A549 (cell line): ENCODE measurements at regions not wholly inside any gene's neighbourhood (a gene's known extent, or its start where the extent isn't known, plus 50 kb on each side); places are given as distances from the start of the nearest gene placed in this dataset.

Source experiments
- ATAC-seq, 2 experiments: fragments of 200-7000 bp in 1 of 2; fragments of >200 bp in 1 of 2; cut with Nextera tagmentation in 1 of 2; cut with Tn5 transposase in 1 of 2; 3 replicates each; pipeline versions ENCODE4 v1.8.0 to v1.9.1; 2018 to 2020; ENCODE audit warnings: mild to moderate bottlenecking in 1 of 2, moderate library complexity in 1 of 2
- CTCF ChIA-PET: fragments of 300-600 bp; sonication (Branson Sonifier 250); formaldehyde crosslinking; extraction: SDS; loops from one replicate; lab custom pipeline; 2021; ENCODE audit warnings: antibody characterized with exemption, inconsistent platforms; lab: Yijun Ruan, JAX
- POLR2A ChIA-PET: fragments of 350-600 bp; formaldehyde crosslinking; extraction: SDS; loops from one replicate; lab custom pipeline; 2021; ENCODE audit warnings: antibody characterized with exemption, inconsistent platforms; lab: Yijun Ruan, JAX
- DNase-seq, 2 experiments: peaks; one replicate each; pipeline versions ENCODE4 v3.0.0 to v3.0.0-alpha.2; 2011 to 2016; ENCODE audit warnings: low read depth in 1 of 2, low spot score in 1 of 2
- FAIRE-seq: peaks from 2 replicates; lab custom pipeline; 2011; peaks lifted over from hg19 to GRCh38; lab: Jason Lieb, UNC
- H3K27ac ChIP-seq, 2 experiments: fragments of >200 bp; sonication (Bioruptor Twin); formaldehyde crosslinking; 3 replicates each; pipeline ENCODE4 v1.5.1; 2016 to 2017
- H3K4me1 ChIP-seq: fragments of >200 bp; sonication (Bioruptor Twin); formaldehyde crosslinking; 3 replicates; pipeline ENCODE4 v1.6.1; 2016
- H3K4me2 ChIP-seq: fragments of >200 bp; sonication (Bioruptor Twin); formaldehyde crosslinking; 3 replicates; pipeline ENCODE4 v1.6.1; 2016
- H3K4me3 ChIP-seq: fragments of >200 bp; sonication (Bioruptor Twin); formaldehyde crosslinking; 3 replicates; pipeline ENCODE4 v1.5.1; 2016
- H3K9me3 ChIP-seq: fragments of >200 bp; sonication (Bioruptor Twin); formaldehyde crosslinking; 3 replicates; pipeline ENCODE4 v1.6.1; 2016
- EHF ChIP-seq: fragments of 250-450 bp; sonication (Bioruptor Pico); IDR thresholded peaks from 2 replicates; pipeline ENCODE4 v1.5.0; 2020; ENCODE audit warnings: mild to moderate bottlenecking
- ESRRA ChIP-seq: fragments of 150-350 bp; IDR thresholded peaks from 2 replicates; pipeline ENCODE4 v1.6.1; 2014; ENCODE audit warnings: mild to moderate bottlenecking, low read length, borderline replicate concordance
- FOSL2 ChIP-seq, 2 experiments: fragments of 450-650 bp in 1 of 2; fragments of >200 bp in 1 of 2; sonication (Bioruptor Twin) in 1 of 2; formaldehyde crosslinking; IDR thresholded peaks; 2 replicates each; pipeline versions ENCODE4 v1.5.0 to v1.6.1; 2016 to 2020; ENCODE audit warnings: mild to moderate bottlenecking in 1 of 2, moderate library complexity in 1 of 2
- GATA3 ChIP-seq: IDR thresholded peaks from 2 replicates; pipeline ENCODE4 v1.6.1; 2012; ENCODE audit warnings: borderline replicate concordance
- HDAC2 ChIP-seq: fragments of 200-600 bp; sonication (generic); IDR thresholded peaks from 2 replicates; pipeline ENCODE4 v1.6.1; 2016
- HEYL ChIP-seq: fragments of 250-450 bp; sonication (Bioruptor Pico); IDR thresholded peaks from 2 replicates; pipeline ENCODE4 v1.8.0; 2021; ENCODE audit warnings: mild to moderate bottlenecking, moderate library complexity
- HOXA7 ChIP-seq: fragments of 250-450 bp; sonication (Bioruptor Pico); IDR thresholded peaks from 2 replicates; pipeline ENCODE4 v1.5.0; 2020; ENCODE audit warnings: mild to moderate bottlenecking, moderate library complexity
- HOXB5 ChIP-seq: fragments of 250-450 bp; sonication (Bioruptor Pico); IDR thresholded peaks from 2 replicates; pipeline ENCODE4 v1.5.0; 2020; ENCODE audit warnings: mild to moderate bottlenecking, moderate library complexity
- JUN ChIP-seq, 2 experiments: fragments of >200 bp; sonication (Bioruptor Twin); formaldehyde crosslinking; IDR thresholded peaks; 2 replicates in 1 of 2; 3 replicates in 1 of 2; pipeline ENCODE4 v1.6.1; 2016 to 2017
- NPAS2 ChIP-seq: fragments of 250-450 bp; sonication (Bioruptor Pico); IDR thresholded peaks from 2 replicates; pipeline ENCODE4 v1.8.0; 2022; ENCODE audit warnings: mild to moderate bottlenecking, moderate library complexity, borderline replicate concordance
- NR3C1 ChIP-seq: fragments of >200 bp; sonication (Bioruptor Twin); formaldehyde crosslinking; IDR thresholded peaks from 3 replicates; pipeline ENCODE4 v1.6.1; 2017
- PHF8 ChIP-seq: fragments of 200-600 bp; sonication (generic); IDR thresholded peaks from 2 replicates; pipeline ENCODE4 v1.6.1; 2016; ENCODE audit warnings: low read depth, mild to moderate bottlenecking, antibody characterized with exemption, moderate library complexity, borderline replicate concordance
- POLR2A ChIP-seq: IDR thresholded peaks from 2 replicates; pipeline ENCODE4 v1.6.1; 2012; ENCODE audit warnings: mild to moderate bottlenecking, low read length
- POLR2AphosphoS2 ChIP-seq: conservative IDR thresholded peaks from 2 replicates; pipeline ENCODE4 v1.6.1; 2012; ENCODE audit warnings: low read length, improper control_type of control experiment, inconsistent platforms
- RCOR1 ChIP-seq: fragments of 150-350 bp; IDR thresholded peaks from 2 replicates; pipeline ENCODE4 v1.6.1; 2014; ENCODE audit warnings: antibody characterized with exemption, low read length, low read depth
- RNF2 ChIP-seq: fragments of 200-600 bp; sonication (generic); IDR thresholded peaks from 2 replicates; pipeline ENCODE4 v1.6.1; 2016; ENCODE audit warnings: low read depth, mild to moderate bottlenecking, antibody characterized with exemption, moderate library complexity, borderline replicate concordance
- SREBF2 ChIP-seq: fragments of 450-650 bp; IDR thresholded peaks from 2 replicates; pipeline ENCODE4 v1.6.1; 2014; ENCODE audit warnings: mild to moderate bottlenecking, moderate library complexity
- TFCP2L1 ChIP-seq: fragments of 250-450 bp; sonication (Bioruptor Pico); IDR thresholded peaks from 2 replicates; pipeline ENCODE4 v1.5.0; 2021; ENCODE audit warnings: mild to moderate bottlenecking
- WGBS: methylation state at CpG from one replicate; pipeline ENCODE4 v1.1.6; 2017; ENCODE audit errors: missing lambda C conversion rate; 5-methylcytosine and 5-hydroxymethylcytosine counted together
- TF ChIP-seq, protein P1 (sequence below): IDR thresholded peaks from 2 replicates; pipeline ENCODE4 v1.6.1; 2012
- TF ChIP-seq, protein P2 (sequence below): IDR thresholded peaks from 2 replicates; pipeline ENCODE4 v1.6.1; 2012
- TF ChIP-seq, protein P3 (sequence below): fragments of 450-650 bp; IDR thresholded peaks from 2 replicates; pipeline ENCODE4 v1.6.1; 2014; ENCODE audit warnings: antibody characterized with exemption
- TF ChIP-seq, protein P4 (sequence below): fragments of 250-450 bp; sonication (Bioruptor Pico); IDR thresholded peaks from 2 replicates; pipeline ENCODE4 v1.5.0; 2021; ENCODE audit warnings: mild to moderate bottlenecking, moderate library complexity, borderline replicate concordance
- TF ChIP-seq, protein P5 (sequence below): IDR thresholded peaks from 2 replicates; pipeline ENCODE4 v1.6.1; 2012; ENCODE audit warnings: low read depth, borderline replicate concordance
- TF ChIP-seq, protein P6 (sequence below): fragments of 250-450 bp; sonication (Bioruptor Pico); IDR thresholded peaks from 2 replicates; pipeline ENCODE4 v1.5.0; 2020; ENCODE audit warnings: low read depth, mild to moderate bottlenecking, moderate library complexity
- TF ChIP-seq, protein P7 (sequence below): fragments of >200 bp; sonication (Bioruptor Twin); formaldehyde crosslinking; IDR thresholded peaks from 2 replicates; pipeline ENCODE4 v1.6.1; 2016

DNA sequence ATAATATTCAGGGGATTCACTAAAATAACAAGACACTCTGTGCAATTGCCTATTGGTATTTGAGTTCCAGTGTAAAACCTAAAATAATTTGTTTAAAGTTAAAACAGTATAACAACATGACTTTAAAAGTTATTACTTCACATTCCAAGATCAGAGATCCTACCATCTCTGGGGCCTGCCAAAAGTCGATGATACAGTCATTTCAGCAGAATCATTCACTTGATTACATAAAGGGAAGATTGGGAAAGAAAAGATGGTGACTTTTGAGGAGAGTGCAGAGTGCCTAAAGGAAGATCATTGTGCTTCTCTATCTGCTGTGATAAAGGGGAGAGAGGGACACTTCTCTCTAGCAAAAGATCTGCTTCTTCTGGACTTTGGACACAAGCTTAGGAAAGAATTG, 784.4 kb upstream of the ADGRL4 start:
- H3K4me2 ChIP-seq: no peak overlapping the region
- no peaks in the 10 kb centered on the region for H3K4me1 ChIP-seq
- no peaks in the 10 kb centered on the region for H3K9me3 ChIP-seq
- TF ChIP-seq POLR2A (no peak), HOXB5 (no peak), EHF (no peak)
- TF ChIP-seq, protein P1, sequence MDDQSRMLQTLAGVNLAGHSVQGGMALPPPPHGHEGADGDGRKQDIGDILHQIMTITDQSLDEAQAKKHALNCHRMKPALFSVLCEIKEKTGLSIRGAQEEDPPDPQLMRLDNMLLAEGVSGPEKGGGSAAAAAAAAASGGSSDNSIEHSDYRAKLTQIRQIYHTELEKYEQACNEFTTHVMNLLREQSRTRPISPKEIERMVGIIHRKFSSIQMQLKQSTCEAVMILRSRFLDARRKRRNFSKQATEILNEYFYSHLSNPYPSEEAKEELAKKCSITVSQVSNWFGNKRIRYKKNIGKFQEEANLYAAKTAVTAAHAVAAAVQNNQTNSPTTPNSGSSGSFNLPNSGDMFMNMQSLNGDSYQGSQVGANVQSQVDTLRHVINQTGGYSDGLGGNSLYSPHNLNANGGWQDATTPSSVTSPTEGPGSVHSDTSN: no peak
- TF ChIP-seq, protein P2, sequence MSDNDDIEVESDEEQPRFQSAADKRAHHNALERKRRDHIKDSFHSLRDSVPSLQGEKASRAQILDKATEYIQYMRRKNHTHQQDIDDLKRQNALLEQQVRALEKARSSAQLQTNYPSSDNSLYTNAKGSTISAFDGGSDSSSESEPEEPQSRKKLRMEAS: no peak
- TF ChIP-seq, protein P3, sequence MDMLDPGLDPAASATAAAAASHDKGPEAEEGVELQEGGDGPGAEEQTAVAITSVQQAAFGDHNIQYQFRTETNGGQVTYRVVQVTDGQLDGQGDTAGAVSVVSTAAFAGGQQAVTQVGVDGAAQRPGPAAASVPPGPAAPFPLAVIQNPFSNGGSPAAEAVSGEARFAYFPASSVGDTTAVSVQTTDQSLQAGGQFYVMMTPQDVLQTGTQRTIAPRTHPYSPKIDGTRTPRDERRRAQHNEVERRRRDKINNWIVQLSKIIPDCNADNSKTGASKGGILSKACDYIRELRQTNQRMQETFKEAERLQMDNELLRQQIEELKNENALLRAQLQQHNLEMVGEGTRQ: no peak
- TF ChIP-seq, protein P4, sequence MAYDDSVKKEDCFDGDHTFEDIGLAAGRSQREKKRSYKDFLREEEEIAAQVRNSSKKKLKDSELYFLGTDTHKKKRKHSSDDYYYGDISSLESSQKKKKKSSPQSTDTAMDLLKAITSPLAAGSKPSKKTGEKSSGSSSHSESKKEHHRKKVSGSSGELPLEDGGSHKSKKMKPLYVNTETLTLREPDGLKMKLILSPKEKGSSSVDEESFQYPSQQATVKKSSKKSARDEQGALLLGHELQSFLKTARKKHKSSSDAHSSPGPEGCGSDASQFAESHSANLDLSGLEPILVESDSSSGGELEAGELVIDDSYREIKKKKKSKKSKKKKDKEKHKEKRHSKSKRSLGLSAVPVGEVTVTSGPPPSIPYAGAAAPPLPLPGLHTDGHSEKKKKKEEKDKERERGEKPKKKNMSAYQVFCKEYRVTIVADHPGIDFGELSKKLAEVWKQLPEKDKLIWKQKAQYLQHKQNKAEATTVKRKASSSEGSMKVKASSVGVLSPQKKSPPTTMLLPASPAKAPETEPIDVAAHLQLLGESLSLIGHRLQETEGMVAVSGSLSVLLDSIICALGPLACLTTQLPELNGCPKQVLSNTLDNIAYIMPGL (CRISPR knock-in tag): no peak
- CTCF ChIA-PET: no interaction called here
- 0% methylated on average over 1 of the region's 1 CpG for WGBS
- ATAC-seq (no peak), FAIRE-seq (no peak), DNase-seq (no peak)
- no peak overlapping the region for H3K4me3 ChIP-seq
- H3K27ac ChIP-seq: no peak overlapping the region
- POLR2A ChIA-PET: no interaction called here

DNA sequence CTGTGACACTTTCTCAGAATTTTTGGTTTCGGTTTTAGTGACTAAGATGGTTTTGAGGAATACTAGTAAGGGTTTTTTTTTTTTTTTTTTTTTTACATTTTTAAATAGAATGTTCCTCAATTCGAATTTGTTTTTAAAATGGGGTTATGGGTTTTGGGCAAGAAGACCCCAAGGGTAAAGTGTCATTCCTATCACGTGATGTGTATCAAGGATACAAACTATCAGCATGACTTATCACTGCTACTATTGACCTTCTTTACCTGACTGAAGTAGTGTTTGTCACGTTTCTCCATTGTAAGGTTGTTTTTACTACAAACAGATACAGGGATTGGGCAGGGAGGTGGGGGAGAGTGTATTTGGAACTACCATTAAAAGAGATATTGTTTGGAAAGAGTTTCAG, 781.1 kb upstream of the ADGRL4 start:
- H3K4me1 ChIP-seq: no peaks in the 10 kb centered on the region
- no peaks in the 10 kb centered on the region for H3K9me3 ChIP-seq
- no peak for ATAC-seq
- WGBS: 18% methylated on average over 4 of the region's 4 CpGs
- no peak for TF ChIP-seq HEYL (CRISPR knock-in tag)
- TF ChIP-seq JUN (IDR thresholded peaks at IDR 0.05): no peak
- TF ChIP-seq RCOR1: no peak
- no peak for TF ChIP-seq ESRRA
- no peak for TF ChIP-seq TFCP2L1
- TF ChIP-seq HOXA7 (CRISPR knock-in tag): no peak
- TF ChIP-seq PHF8: no peak
- no peak for TF ChIP-seq GATA3
- TF ChIP-seq, protein P3: no peak
- TF ChIP-seq, protein P5, sequence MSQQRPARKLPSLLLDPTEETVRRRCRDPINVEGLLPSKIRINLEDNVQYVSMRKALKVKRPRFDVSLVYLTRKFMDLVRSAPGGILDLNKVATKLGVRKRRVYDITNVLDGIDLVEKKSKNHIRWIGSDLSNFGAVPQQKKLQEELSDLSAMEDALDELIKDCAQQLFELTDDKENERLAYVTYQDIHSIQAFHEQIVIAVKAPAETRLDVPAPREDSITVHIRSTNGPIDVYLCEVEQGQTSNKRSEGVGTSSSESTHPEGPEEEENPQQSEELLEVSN: no peak
- TF ChIP-seq POLR2AphosphoS2: no peak
- TF ChIP-seq SREBF2: no peak
- TF ChIP-seq HDAC2: no peak
- TF ChIP-seq, protein P6, sequence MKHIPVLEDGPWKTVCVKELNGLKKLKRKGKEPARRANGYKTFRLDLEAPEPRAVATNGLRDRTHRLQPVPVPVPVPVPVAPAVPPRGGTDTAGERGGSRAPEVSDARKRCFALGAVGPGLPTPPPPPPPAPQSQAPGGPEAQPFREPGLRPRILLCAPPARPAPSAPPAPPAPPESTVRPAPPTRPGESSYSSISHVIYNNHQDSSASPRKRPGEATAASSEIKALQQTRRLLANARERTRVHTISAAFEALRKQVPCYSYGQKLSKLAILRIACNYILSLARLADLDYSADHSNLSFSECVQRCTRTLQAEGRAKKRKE: no peak
- H3K4me2 ChIP-seq: no peak overlapping the region
- CTCF ChIA-PET: no interaction called here
- no peak for DNase-seq
- no peak for FAIRE-seq
- H3K4me3 ChIP-seq: no peak overlapping the region
- H3K27ac ChIP-seq: no peak overlapping the region
- POLR2A ChIA-PET: no interaction called here

DNA sequence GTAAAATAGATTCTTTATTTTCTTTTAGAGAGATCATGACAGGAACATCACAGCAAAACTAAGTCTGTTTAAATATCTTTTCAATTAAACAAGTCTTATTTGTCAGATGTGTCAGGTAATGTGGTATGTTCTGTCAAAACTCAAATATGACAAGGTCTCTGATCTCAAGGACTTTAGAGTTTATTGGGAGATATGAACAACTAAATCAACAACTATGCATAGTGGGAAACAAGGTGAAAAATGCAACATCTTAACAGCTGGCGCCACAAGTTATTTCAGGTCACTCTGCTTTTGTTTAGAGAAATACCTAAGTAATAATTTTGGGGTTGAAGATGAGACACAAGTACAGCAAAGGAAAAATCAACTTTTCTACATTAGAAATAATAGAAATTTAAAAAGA, 779.4 kb upstream of the ADGRL4 start:
- ATAC-seq (no peak), FAIRE-seq (no peak), DNase-seq (no peak)
- Histone ChIP-seq H3K4me3 (no peak overlapping the region), H3K4me1 (no peaks in the 10 kb centered on the region), H3K9me3 (no peaks in the 10 kb centered on the region), H3K4me2 (no peak overlapping the region), H3K27ac (no peak overlapping the region)
- 71% methylated on average over 1 of the region's 1 CpG for WGBS
- POLR2A ChIA-PET: no interaction called here
- CTCF ChIA-PET: no interaction called here
- TF ChIP-seq RNF2: no peak
- no peak for TF ChIP-seq HDAC2
- TF ChIP-seq, protein P4 (CRISPR knock-in tag): no peak
- TF ChIP-seq NR3C1: no peak
- TF ChIP-seq NPAS2 (CRISPR knock-in tag): no peak
- TF ChIP-seq FOSL2 (IDR thresholded peaks at IDR 0.05): no peak
- no peak for TF ChIP-seq FOSL2 (CRISPR knock-in tag; IDR thresholded peaks at IDR 0.05)
- no peak for TF ChIP-seq POLR2AphosphoS2
- TF ChIP-seq, protein P7, sequence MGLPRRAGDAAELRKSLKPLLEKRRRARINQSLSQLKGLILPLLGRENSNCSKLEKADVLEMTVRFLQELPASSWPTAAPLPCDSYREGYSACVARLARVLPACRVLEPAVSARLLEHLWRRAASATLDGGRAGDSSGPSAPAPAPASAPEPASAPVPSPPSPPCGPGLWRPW: no peak
- TF ChIP-seq HEYL (CRISPR knock-in tag): no peak
- TF ChIP-seq HOXB5: no peak
